ENCODE measurements at regions not wholly inside any gene's neighbourhood (a gene's known extent, or its start where the extent isn't known, plus 50 kb on each side); places are given as distances from the start of the nearest gene placed in this dataset.
A peak's percentile ranks its signal among the peaks of the same experiment; 100 is the strongest.

DNA sequence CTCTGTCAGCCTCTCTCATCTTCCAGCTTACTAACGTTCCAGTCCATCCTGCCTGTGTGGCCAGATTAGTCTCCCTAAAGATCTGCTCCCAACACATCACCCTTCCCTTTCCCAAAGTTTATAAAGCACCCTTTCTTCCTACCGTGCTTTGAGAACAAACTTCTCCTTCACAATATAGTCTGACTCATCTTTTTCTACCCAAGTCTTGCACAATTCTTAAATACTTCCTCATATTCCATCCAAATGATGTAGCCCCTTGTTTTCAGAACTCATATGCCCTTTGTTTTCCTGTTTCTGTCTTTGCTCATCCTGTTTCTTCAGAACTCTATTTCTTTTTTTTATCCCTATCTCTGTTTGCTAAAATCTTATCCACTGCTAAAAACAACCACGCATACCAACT, 326.8 kb downstream of the MFSD1 start:
- DNase-seq: no peak
- Histone ChIP-seq H3K27ac (ENCODE audit: low read length) (no peak overlapping the region), H3K27me3 (replicated peaks; ENCODE audit: insufficient read depth, low read length) (no peaks in the 10 kb centered on the region), H2AFZ (ENCODE audit: low read length) (no peak overlapping the region), H4K20me1 (ENCODE audit: insufficient read depth, low read length) (no peaks in the 10 kb centered on the region), H3F3A (ENCODE audit: insufficient read depth, low read length) (no peaks in the 10 kb centered on the region), H3K4me2 (ENCODE audit: low read depth, low read length) (no peak overlapping the region), H3K9me3 (replicated peaks; ENCODE audit: insufficient read depth, low read length) (no peaks in the 10 kb centered on the region), H3K9ac (ENCODE audit: low read length) (no peak overlapping the region), H3K36me3 (replicated peaks; ENCODE audit: insufficient read depth, low read length) (no peaks in the 10 kb centered on the region), H3K79me2 (ENCODE audit: low read length) (no peaks in the 10 kb centered on the region), H3K4me1 (ENCODE audit: low read length) (peaks cover 9% of the 10 kb centered on the region), H3K9me2 (replicated peaks; ENCODE audit: insufficient read depth, low read length) (no peaks in the 10 kb centered on the region), H3K4me3 (ENCODE audit: low read length) (no peak overlapping the region)
- no peak for TF ChIP-seq CTCF (IDR thresholded peaks at IDR 0.05; ENCODE audit: low read length)
- no peak for TF ChIP-seq EZH2 (optimal IDR thresholded peaks at IDR 0.05; ENCODE audit: low read depth, low read length)
- TF ChIP-seq EZH2phosphoT487 (IDR thresholded peaks at IDR 0.05; ENCODE audit: low read length): no peak

DNA sequence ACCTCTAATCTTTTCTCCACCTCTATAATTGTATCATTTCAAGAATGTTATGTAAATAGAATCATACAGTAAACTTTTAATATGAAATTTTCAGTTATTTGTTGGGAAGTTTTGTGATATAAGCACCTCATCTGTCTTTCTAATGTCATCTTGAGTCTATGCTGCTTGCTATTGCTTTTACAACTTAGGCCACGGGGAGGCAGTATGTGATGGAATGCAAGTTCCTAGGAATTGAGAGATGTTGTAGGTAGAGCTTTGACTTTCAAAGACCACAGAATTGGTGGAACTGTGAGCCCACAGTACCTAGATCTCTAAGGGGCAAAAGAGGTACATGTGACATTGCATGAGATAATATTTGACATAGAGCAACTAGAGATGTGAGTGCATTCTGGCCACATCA, 328.3 kb downstream of the MFSD1 start:
- Histone ChIP-seq H3K27ac (ENCODE audit: low read length) (no peak overlapping the region), H3K4me3 (ENCODE audit: low read length) (no peak overlapping the region), H3K9me3 (replicated peaks; ENCODE audit: insufficient read depth, low read length) (no peaks in the 10 kb centered on the region), H3K27me3 (replicated peaks; ENCODE audit: insufficient read depth, low read length) (no peaks in the 10 kb centered on the region), H3F3A (ENCODE audit: insufficient read depth, low read length) (no peaks in the 10 kb centered on the region), H3K4me1 (ENCODE audit: low read length) (peaks cover 9% of the 10 kb centered on the region), H3K9me2 (replicated peaks; ENCODE audit: insufficient read depth, low read length) (no peaks in the 10 kb centered on the region), H3K9ac (ENCODE audit: low read length) (no peak overlapping the region), H3K4me2 (ENCODE audit: low read depth, low read length) (no peak overlapping the region), H4K20me1 (ENCODE audit: insufficient read depth, low read length) (no peaks in the 10 kb centered on the region), H3K36me3 (replicated peaks; ENCODE audit: insufficient read depth, low read length) (no peaks in the 10 kb centered on the region), H2AFZ (ENCODE audit: low read length) (no peak overlapping the region; the same call in 1 of the 2 replicates), H3K79me2 (ENCODE audit: low read length) (no peaks in the 10 kb centered on the region)
- DNase-seq: peak; percentile 42
- TF ChIP-seq EZH2phosphoT487 (IDR thresholded peaks at IDR 0.05; ENCODE audit: low read length) (no peak), CTCF (IDR thresholded peaks at IDR 0.05; ENCODE audit: low read length) (peak; percentile 80)

DNA sequence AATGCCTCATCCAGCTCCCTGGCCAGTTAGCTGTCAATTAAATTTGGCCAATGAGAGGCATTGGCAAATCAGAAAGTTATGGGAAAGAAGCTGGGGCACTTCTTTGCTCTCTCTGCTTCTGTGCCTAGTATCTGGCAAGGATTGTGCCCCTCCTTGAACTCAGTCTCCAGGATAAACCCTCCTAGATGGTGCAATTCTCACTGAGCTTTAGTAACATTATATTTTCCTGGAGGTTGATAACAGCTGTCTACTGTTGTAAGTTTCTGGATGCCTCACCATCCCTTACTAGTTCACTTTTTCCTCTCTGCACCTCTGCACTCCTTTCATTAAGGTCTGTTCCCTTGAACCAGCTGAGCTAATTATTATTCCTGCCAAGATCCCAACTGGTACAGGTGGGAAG, 329.5 kb downstream of the MFSD1 start:
- H3K27ac ChIP-seq (ENCODE audit: low read length): no peak overlapping the region
- H3K4me3 ChIP-seq (ENCODE audit: low read length): no peak overlapping the region
- H3K27me3 ChIP-seq (replicated peaks; ENCODE audit: insufficient read depth, low read length): no peaks in the 10 kb centered on the region
- H3K4me2 ChIP-seq (ENCODE audit: low read depth, low read length): no peak overlapping the region
- no peaks in the 10 kb centered on the region for H3K9me2 ChIP-seq (replicated peaks; ENCODE audit: insufficient read depth, low read length)
- no peaks in the 10 kb centered on the region for H3K9me3 ChIP-seq (replicated peaks; ENCODE audit: insufficient read depth, low read length)
- no peak for DNase-seq
- H3K9ac ChIP-seq (ENCODE audit: low read length): no peak overlapping the region
- H2AFZ ChIP-seq (ENCODE audit: low read length): no peak overlapping the region
- no peaks in the 10 kb centered on the region for H3K36me3 ChIP-seq (replicated peaks; ENCODE audit: insufficient read depth, low read length)
- no peaks in the 10 kb centered on the region for H3F3A ChIP-seq (ENCODE audit: insufficient read depth, low read length)
- TF ChIP-seq CTCF (IDR thresholded peaks at IDR 0.05; ENCODE audit: low read length) (no peak), EZH2phosphoT487 (IDR thresholded peaks at IDR 0.05; ENCODE audit: low read length) (no peak), EZH2 (optimal IDR thresholded peaks at IDR 0.05; ENCODE audit: low read depth, low read length) (no peak)
- H3K79me2 ChIP-seq (ENCODE audit: low read length): no peaks in the 10 kb centered on the region
- no peaks in the 10 kb centered on the region for H4K20me1 ChIP-seq (ENCODE audit: insufficient read depth, low read length)
- peaks cover 9% of the 10 kb centered on the region for H3K4me1 ChIP-seq (ENCODE audit: low read length)

All from MM.1S (cell line).